Ureter (tissue), 1 donor: ENCODE measurements at regions not wholly inside any gene's neighbourhood (a gene's known extent, or its start where the extent isn't known, plus 50 kb on each side); places are given as distances from the start of the nearest gene placed in this dataset.

Experiments
- DNase-seq: peaks from one replicate; pipeline ENCODE4 v3.0.0-alpha.2; 2020; ENCODE audit warnings: low spot score
- donor health status: DM: yes; HTN: yes; CAD: no.

- DNase-seq = no peak
These were observed 111.2 kb upstream of the ASIC2 start for GRCh38 chr17:33404070-33404819.

DNA sequence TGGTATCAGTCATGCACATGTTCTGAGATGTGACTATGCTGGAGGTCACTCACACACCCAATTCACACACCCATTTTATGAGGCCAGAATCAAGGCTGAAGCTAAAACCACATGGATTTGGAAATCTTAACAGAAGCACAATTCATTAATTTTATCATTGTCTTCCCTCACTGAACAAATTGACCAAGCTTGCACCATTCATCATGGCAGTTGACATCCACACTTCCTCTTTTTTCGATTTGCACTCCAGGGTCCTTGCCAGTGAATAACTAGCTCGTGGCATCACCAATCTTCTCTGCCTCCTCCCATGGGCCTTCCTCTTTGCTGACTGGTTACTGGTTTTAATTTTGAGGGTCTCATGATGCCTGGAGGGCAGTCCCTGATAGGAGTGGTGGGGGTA is 123.0 kb upstream of the ASIC2 start:
- no peak for DNase-seq

GRCh38 chr17:33421933-33422332 is 128.8 kb upstream of the ASIC2 start:
- DNase-seq = no peak

GRCh38 chr17:33433581-33433980 is 140.5 kb upstream of the ASIC2 start:
- DNase-seq = no peak

DNA sequence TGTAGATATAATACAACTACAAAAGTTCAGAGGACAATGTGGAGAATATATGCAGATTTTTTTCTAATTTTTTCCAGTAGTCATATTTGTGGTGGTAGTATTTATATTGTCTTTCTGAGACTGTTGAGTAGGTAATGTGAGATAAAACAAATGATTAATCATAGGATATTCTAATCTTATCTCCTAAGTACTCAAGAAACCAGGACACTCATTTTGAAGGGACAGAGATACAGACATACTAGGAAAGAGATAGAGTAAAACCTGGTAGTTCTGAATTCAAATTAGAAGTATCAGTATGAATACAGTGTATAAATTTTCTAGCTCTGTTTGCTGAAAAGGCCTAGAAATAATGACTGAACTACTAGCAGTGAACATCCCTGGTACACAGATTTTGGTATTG is 141.7 kb upstream of the ASIC2 start:
- DNase-seq = no peak

DNA sequence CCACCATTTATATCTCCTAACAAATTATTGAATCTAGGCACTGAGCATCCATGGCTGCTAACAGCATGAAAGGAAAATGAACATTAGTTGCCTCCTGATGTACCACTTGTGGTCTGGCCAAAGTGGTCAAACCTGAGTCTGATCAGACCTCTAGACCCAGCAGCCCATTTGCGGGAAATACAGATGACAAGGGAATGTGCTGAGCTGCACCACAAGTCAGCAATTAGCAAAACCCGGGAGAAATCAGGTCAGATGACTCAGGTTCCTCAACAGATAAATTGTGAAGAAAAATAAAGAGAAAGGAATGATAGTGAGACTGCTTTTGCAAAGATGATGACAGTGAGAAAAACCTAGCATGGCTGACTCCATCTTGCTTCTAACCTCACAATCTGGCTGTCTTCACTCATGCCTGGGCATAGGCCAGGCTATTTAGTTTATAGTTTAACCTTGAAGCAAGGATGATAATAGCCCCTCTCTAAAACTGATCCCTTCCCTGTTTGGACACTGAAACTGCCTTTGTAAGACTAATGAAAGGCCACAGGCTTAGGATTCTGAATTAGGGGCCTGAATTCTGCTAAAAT is 142.7 kb upstream of the ASIC2 start:
- no peak for DNase-seq

- DNase-seq = no peak
These were observed 143.2 kb upstream of the ASIC2 start for GRCh38 chr17:33436321-33436720.

DNA sequence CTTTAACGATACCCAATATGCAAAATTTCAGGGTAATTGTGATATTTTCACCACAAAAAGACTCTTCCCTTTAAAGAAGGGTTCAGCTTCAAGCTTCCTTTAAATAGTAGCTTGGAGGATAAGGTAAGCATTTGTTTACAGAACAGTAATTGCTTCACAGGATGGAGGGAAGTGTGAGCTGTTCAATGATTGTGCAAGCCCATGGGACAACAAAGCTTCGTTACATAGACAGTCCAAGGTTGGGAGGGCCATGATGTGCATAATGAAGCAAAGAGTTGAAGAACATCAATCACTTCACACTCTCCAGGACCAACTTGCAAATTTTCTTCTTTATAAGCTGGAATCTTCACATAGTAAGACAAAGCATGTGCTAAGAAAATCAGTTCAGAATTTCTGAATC is 145.0 kb upstream of the ASIC2 start:
- no peak for DNase-seq

- DNase-seq = no peak
These were observed 145.5 kb upstream of the ASIC2 start for GRCh38 chr17:33438578-33438977.

DNA sequence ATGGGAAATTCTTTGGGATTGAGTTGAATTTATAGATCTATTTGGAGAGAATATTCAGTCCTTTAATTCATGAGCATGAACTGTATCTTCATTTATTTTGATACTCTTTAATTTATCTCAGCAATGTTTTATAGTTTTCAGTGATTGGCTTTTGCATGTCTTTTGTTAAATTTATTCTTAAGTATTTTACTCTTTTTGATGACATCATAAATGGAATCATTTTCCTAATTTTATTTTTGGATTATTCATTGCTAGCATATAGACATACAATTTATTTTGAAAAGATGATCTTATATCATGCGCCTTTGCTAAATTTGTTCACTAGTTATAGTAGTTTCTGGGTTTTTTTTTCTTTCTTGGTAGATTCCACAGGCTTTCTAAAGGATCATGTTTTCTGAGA is 149.2 kb upstream of the ASIC2 start:
- no peak for DNase-seq

- DNase-seq = no peak
These were observed 151.6 kb upstream of the ASIC2 start for GRCh38 chr17:33444731-33445130.

DNA sequence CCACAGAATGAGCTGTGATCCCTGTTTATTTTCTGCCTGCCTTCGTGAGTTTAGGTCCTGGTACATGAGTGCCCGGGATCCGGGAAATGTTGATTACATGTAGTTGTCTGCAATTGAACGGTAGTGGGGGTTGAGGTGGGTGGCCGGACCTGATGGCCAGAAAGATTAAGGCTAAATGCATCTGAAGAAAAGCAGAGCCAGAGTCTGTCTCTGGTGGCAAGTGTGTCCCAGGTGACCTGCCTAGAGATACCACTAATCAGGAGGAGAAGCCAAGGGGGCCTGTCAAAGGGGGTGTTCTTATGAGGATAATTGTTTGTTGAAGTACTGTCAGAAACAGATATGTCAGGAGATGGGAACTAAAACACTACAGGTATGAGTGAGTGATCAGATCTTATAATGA is 154.0 kb upstream of the ASIC2 start:
- no peak for DNase-seq

DNA sequence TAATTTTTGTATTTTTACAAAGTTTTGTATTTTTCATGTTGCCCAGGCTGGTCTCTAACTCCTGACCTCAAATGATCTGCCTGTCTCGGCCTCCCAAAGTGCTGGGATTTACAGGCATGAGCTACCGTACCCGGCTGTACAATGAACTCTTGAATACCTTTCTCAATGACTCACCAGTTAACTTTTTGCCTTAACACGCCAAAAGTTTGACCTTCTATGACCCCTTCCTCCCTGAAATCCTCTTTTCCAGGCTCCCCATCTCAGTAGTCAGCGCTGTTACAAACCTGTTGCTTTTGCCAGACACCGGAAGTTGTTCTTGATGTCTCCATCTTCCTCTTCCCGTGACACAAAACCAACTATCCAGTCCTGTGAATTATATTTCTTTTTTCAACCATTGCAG is 158.1 kb upstream of the ASIC2 start:
- no peak for DNase-seq

DNA sequence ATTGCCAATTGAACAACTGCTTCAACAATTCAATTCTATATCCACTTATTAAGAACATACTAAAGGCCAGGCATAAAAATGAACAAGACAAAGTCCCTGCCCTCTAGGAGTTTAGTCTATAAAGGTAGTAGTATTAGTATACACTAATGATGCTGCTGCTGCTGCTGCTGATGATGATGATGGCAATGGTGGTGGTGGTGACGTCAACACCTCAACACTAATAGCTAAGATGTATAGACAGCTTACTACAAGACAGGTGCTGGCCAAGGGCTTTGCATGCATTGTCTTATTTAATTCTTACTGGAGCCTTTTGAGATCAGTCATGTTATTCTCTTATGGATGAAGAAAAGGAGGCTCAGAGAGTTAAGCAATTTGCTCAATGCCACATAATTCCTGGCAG is 164.4 kb upstream of the ASIC2 start:
- no peak for DNase-seq

DNA sequence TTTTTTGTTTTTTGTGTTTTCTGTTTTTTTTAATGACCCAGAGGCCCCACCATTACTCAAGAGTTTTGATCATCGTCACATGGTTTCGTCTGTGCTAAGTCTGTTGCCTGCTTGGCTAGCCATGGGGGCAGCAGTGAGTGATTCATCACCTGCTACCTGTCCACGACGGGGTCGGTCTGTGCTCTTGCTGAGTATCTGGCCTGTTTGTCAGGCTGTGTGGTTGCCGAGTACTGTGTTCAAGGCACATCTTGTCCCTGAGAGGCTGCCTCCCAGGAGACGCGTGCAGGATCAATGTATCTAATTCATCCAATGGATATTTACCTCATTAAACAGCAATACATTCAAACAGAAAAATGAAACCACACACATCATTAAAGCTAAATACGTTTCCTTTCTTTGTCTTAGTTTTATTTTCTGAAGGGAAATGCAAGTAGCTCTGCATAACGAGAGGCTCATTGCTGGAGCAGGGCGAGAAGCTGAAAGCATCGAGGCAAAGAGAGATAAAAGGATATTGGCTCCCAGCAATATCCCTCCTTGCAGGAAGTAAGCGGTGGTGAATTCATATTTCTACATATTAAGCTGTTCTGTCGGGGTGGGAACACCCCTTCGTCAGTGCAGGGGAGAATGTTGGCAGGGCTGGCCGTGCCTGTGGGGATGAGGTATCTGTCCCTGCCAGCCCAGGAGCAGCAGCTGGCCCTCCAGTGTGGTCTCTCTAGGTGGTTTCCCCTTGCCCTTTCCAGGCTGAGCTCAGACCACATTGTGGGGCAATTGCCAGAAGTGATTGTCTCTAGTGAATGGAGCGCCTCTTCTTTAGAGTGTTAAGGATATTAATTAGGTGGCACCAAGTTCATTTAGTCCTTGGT is 166.2 kb upstream of the ASIC2 start:
- no peak for DNase-seq

- DNase-seq = no peak
These were observed 167.8 kb upstream of the ASIC2 start for GRCh38 chr17:33460781-33461450.

DNA sequence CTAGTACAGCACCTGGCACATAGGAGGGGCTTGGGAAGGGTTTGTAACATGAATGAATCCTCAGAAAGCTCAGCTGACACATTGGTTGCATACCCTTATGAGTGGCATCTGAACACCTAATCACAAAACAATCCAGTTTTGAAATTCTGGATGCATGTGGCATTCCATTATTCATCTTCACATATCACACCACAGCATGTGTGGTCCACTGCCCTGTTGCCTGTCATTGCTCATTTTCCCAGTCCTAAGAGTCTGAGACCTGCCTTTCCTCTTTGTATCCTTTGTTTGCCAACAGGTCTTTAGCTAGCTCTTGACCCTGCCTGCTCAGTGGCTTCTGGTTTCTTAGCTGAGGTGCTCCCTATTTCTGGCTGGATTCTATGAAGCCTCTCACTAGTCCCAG is 170.8 kb upstream of the ASIC2 start:
- no peak for DNase-seq

GRCh38 chr17:33464669-33465280 is 171.7 kb upstream of the ASIC2 start:
- DNase-seq = no peak

GRCh38 chr17:33469421-33469820 is 176.3 kb upstream of the ASIC2 start:
- no peak for DNase-seq

DNA sequence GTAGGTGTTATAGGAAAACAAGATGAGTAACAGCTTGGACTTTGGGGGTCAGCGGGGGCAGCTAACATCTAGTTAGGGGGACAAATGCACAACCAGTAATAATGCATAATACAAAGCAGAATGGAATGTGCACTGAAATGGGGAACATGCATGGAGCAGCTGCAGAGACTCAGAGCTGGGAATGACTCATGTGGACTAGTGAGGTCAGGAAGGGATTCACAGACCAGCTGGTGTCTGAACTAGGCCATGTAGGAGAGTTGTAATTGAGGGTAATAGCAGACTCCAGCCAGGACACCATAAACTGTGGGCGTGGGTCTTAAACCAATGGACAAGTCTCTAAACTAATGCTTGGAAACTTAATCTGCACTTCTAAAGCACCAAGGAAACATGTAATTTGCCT is 176.8 kb upstream of the ASIC2 start:
- DNase-seq = no peak

GRCh38 chr17:33473061-33473460 is 180.0 kb upstream of the ASIC2 start:
- no peak for DNase-seq

DNA sequence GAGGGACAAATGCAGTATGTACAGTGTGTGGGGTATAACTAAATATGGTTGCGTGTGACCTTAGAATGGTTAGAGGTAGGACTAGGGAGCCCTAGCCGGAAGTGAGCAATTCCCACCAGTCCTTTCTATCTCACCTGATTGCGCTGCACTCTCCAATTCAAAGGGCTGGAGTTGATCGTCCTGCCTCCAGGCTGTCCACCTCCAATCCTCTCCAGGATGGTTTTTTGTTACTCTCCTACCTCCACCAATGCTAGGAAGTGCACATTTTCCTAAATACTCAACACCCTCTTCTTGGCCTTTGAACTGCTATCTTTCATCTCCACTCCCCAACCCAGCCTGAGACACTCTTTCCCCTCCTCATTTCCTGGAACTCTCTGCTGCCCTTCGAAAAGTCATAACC is 181.7 kb upstream of the ASIC2 start:
- no peak for DNase-seq
